Panc1 (cell line): ENCODE measurements at regions not wholly inside any gene's neighbourhood (a gene's known extent, or its start where the extent isn't known, plus 50 kb on each side); places are given as distances from the start of the nearest gene placed in this dataset.

Experiments used
- ATAC-seq: fragments of 200-7000 bp; cut with Tn5 transposase; 2 replicates; pipeline ENCODE4 v1.9.1; 2020; ENCODE audit warnings: mild to moderate bottlenecking, moderate library complexity
- BruUV-seq: library from RNA; stranded (reverse); fragments of 400-500 nt; replicated peaks from 2 replicates; lab custom pipeline; 2021; lab: Mats Ljungman, UMichigan
- CTCF ChIA-PET: fragments of 300-600 bp; sonication (Branson Sonifier 250); formaldehyde crosslinking; loops from one replicate; lab custom pipeline; 2022; ENCODE audit warnings: antibody characterized with exemption; lab: Charles Lee
- POLR2A ChIA-PET: fragments of 300-600 bp; sonication (Branson Sonifier 250); formaldehyde crosslinking; loops from one replicate; lab custom pipeline; 2022; ENCODE audit warnings: antibody characterized with exemption; lab: Charles Lee
- DNase-seq: peaks from one replicate; pipeline ENCODE4 v3.0.0-alpha.2; 2010; ENCODE audit warnings: low read depth, low spot score
- H3K27ac ChIP-seq: 2 replicates; pipeline ENCODE4 v1.5.1; 2011; ENCODE audit warnings: mild to moderate bottlenecking, low read length, inconsistent platforms
- H3K27me3 ChIP-seq: fragments of 200-500 bp; sonication (Bioruptor generic); 2 replicates; pipeline ENCODE4 v1.6.0; 2014; ENCODE audit warnings: low read length, inconsistent platforms; ENCODE audit not compliant: control insufficient read depth, insufficient read depth
- H3K36me3 ChIP-seq: fragments of 200-500 bp; sonication (Bioruptor generic); 2 replicates; pipeline ENCODE4 v1.5.1; 2014; ENCODE audit warnings: inconsistent platforms, mild to moderate bottlenecking, low read length, moderate library complexity; ENCODE audit not compliant: control insufficient read depth, insufficient read depth
- H3K4me1 ChIP-seq: 2 replicates; pipeline ENCODE4 v1.5.1; 2011; ENCODE audit warnings: inconsistent platforms, mild to moderate bottlenecking, low read length, moderate library complexity; ENCODE audit not compliant: control insufficient read depth, insufficient read depth
- H3K4me3 ChIP-seq, 2 experiments: 2 replicates each; pipeline ENCODE4 v1.5.1; 2011 to 2012; ENCODE audit warnings: low read depth in 2 of 2, low read length in 2 of 2, mild to moderate bottlenecking in 2 of 2, inconsistent platforms in 1 of 2, moderate library complexity in 1 of 2
- H3K9me3 ChIP-seq: fragments of 200-500 bp; sonication (Bioruptor generic); 2 replicates; pipeline ENCODE4 v1.5.1; 2014; ENCODE audit warnings: low read depth, mild to moderate bottlenecking, inconsistent platforms, low read length, moderate library complexity; ENCODE audit not compliant: control insufficient read depth, insufficient read depth
- CTCF ChIP-seq: fragments of 450-650 bp; IDR thresholded peaks from 2 replicates; pipeline ENCODE4 v1.5.1; 2017; ENCODE audit warnings: mild to moderate bottlenecking
- POLR2AphosphoS5 ChIP-seq: IDR thresholded peaks from 2 replicates; pipeline ENCODE4 v1.6.1; 2012; ENCODE audit warnings: mild to moderate bottlenecking, low read depth, low read length, moderate library complexity
- REST ChIP-seq, 2 experiments: IDR thresholded peaks; 2 replicates each; pipeline ENCODE4 v1.6.1; 2011 to 2012; ENCODE audit warnings: low read depth in 2 of 2, control low read depth in 1 of 2, low read length in 1 of 2, mild to moderate bottlenecking in 1 of 2, moderate library complexity in 1 of 2; ENCODE audit not compliant: insufficient read depth in 1 of 2
- SIN3A ChIP-seq: IDR thresholded peaks from 2 replicates; pipeline ENCODE4 v1.6.1; 2012; ENCODE audit warnings: low read depth, mild to moderate bottlenecking, low read length, moderate library complexity, borderline replicate concordance; ENCODE audit not compliant: insufficient read depth
- TCF7L2 ChIP-seq: IDR thresholded peaks from 2 replicates; pipeline ENCODE4 v1.6.1; 2011; ENCODE audit warnings: mild to moderate bottlenecking, low read depth, low read length, inconsistent platforms
- in situ Hi-C: cut with HindIII; loops from 2 replicates; pipeline ENCODE4 v1.10.0; 2016; ENCODE audit warnings: low sequenced_read_pairs, low pct_unique_long_range_greater_than_20kb
- intact Hi-C: fragments of 100-400 bp; cut with micrococcal nuclease; formaldehyde crosslinking; loops from one replicate; pipeline ENCODE4 v1.10.0; 2022; ENCODE audit not compliant: unreplicated experiment

GRCh38 chr10:62707810-62708209, 96.7 kb upstream of the ADO start:
- TF ChIP-seq TCF7L2 (no peak), SIN3A (no peak), CTCF (no peak), POLR2AphosphoS5 (no peak)
- Histone ChIP-seq H3K27ac (no peak overlapping the region), H3K36me3 (no peaks in the 10 kb centered on the region), H3K4me1 (no peaks in the 10 kb centered on the region), H3K9me3 (no peaks in the 10 kb centered on the region), H3K4me3 (no peak overlapping the region), H3K27me3 (peaks cover 3% of the 10 kb centered on the region; the same call in 1 of the 2 replicates)
- ChIA-PET POLR2A (no interaction called here), CTCF (no interaction called here)
- DNase-seq (no peak), ATAC-seq (no peak)
- in situ Hi-C loops (no loop called here), intact Hi-C loops (no loop called here)
- BruUV-seq: no TSS peak

- intact Hi-C loops: no loop called here
- Histone ChIP-seq H3K9me3 (no peaks in the 10 kb centered on the region), H3K4me1 (no peaks in the 10 kb centered on the region), H3K4me3 (no peak overlapping the region), H3K36me3 (no peaks in the 10 kb centered on the region), H3K27ac (no peak overlapping the region), H3K27me3 (peaks cover 3% of the 10 kb centered on the region; the same call in 1 of the 2 replicates)
- DNase-seq: no peak
- BruUV-seq: no TSS peak
- TF ChIP-seq POLR2AphosphoS5 (no peak), SIN3A (no peak), TCF7L2 (no peak), CTCF (no peak), REST (IDR thresholded peaks at IDR 0.05; ENCODE audit: insufficient read depth in 1 of 2, low read depth in 2 of 2, low read length in 1 of 2) (no peak)
- ChIA-PET POLR2A (no interaction called here), CTCF (no interaction called here)
- in situ Hi-C loops: no loop called here
- no peak for ATAC-seq
Observed at GRCh38 chr10:62708569-62708968, 96.0 kb upstream of the ADO start.

- Histone ChIP-seq H3K9me3 (no peaks in the 10 kb centered on the region), H3K36me3 (no peaks in the 10 kb centered on the region), H3K4me3 (no peak overlapping the region), H3K4me1 (no peaks in the 10 kb centered on the region), H3K27me3 (peaks cover 3% of the 10 kb centered on the region; the same call in 1 of the 2 replicates), H3K27ac (no peak overlapping the region)
- intact Hi-C loops: no loop called here
- BruUV-seq: no TSS peak
- ChIA-PET POLR2A (no interaction called here), CTCF (no interaction called here)
- TF ChIP-seq SIN3A (no peak), REST (IDR thresholded peaks at IDR 0.05; ENCODE audit: insufficient read depth in 1 of 2, low read depth in 2 of 2, low read length in 1 of 2) (no peak), TCF7L2 (no peak), POLR2AphosphoS5 (no peak), CTCF (no peak)
- DNase-seq (no peak), ATAC-seq (no peak)
- in situ Hi-C loops: no loop called here
Observed at GRCh38 chr10:62709200-62709599, 95.3 kb upstream of the ADO start.
